ENCODE measurements at regions not wholly inside any gene's neighbourhood (a gene's known extent, or its start where the extent isn't known, plus 50 kb on each side); places are given as distances from the start of the nearest gene placed in this dataset.

DNA sequence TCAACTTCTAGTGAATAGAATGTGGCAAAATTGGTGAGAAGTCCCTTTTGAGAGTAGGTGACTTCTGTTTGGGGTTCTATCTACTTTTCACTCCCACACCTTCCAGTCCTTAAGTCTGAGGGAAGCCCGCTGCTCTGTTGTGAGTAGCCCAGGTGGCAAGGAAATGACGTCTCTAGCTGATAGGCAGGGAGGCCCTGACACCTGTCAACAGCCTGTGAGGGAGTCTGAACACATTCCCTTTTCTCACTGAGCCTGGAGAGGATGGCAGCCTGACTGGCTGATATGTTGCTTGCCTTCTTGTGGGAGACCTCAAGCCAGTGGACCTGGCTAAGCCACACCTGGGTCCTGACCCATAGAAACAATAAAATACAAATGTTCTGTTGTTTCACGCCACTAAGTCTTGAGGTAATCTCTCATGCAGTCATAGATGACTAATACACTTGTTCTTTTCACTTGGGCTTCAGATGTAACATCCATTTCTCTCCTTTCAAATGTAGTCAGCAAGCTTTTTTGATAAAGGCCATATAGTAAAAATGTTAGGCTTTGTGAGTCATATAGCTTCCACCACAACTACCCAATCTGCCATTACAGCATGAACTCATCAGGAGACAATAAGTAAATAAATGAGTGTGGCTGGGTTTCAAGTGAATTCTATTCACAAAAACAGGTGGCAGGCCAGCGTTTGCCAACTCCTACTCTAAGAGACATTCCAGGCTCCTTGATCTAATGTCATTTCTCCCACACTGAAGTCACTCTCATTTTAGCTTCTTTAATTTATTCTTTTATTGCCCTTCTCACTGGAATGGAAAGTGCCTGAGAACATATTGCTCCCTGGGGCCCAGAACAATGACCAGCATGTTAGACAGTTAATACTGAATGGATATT, 265.1 kb upstream of the MAD2L1 start:
- TF ChIP-seq HMGXB4 (CRISPR knock-in tag; IDR thresholded peaks at IDR 0.05; ENCODE audit: borderline replicate concordance) (no peak), SREBF2 (IDR thresholded peaks at IDR 0.05) (no peak), MAZ (IDR thresholded peaks at IDR 0.05; ENCODE audit: borderline replicate concordance, low read depth, low read length) (no peak)

All from A549 (cell line).